ENCODE measurements at regions not wholly inside any gene's neighbourhood (a gene's known extent, or its start where the extent isn't known, plus 50 kb on each side); places are given as distances from the start of the nearest gene placed in this dataset.

GRCh38 chr3:193795062-193795690 lies 202.2 kb downstream of the OPA1 start:
- Histone ChIP-seq H3K27ac (no peak overlapping the region), H3K27me3 (no peaks in the 10 kb centered on the region), H3K9me3 (no peaks in the 10 kb centered on the region), H3K36me3 (no peaks in the 10 kb centered on the region), H3K4me3 (no peak overlapping the region), H3K4me1 (no peaks in the 10 kb centered on the region)
- intact Hi-C loops (cut with DNase I): no loop called here
- TF ChIP-seq POLR2AphosphoS5 (IDR thresholded peaks at IDR 0.05; ENCODE audit: insufficient read depth in 1 of 2, low read depth in 1 of 2) (no peak), CTCF (IDR thresholded peaks at IDR 0.05) (no peak), POLR2A (IDR thresholded peaks at IDR 0.05) (no peak)
- no peak for DNase-seq (ENCODE audit: extremely low spot score in 2 of 2)

GRCh38 chr3:193796089-193796488 lies 203.1 kb downstream of the OPA1 start:
- H3K27me3 ChIP-seq: no peaks in the 10 kb centered on the region
- H3K36me3 ChIP-seq: no peaks in the 10 kb centered on the region
- H3K4me3 ChIP-seq: no peak overlapping the region
- H3K27ac ChIP-seq: no peak overlapping the region
- TF ChIP-seq POLR2A (IDR thresholded peaks at IDR 0.05): no peak
- TF ChIP-seq POLR2AphosphoS5 (IDR thresholded peaks at IDR 0.05; ENCODE audit: insufficient read depth in 1 of 2, low read depth in 1 of 2): no peak
- TF ChIP-seq CTCF (IDR thresholded peaks at IDR 0.05): no peak
- no peaks in the 10 kb centered on the region for H3K9me3 ChIP-seq
- no peak for DNase-seq (ENCODE audit: extremely low spot score in 2 of 2)
- no peaks in the 10 kb centered on the region for H3K4me1 ChIP-seq
- intact Hi-C loops (cut with DNase I): no loop called here

DNA sequence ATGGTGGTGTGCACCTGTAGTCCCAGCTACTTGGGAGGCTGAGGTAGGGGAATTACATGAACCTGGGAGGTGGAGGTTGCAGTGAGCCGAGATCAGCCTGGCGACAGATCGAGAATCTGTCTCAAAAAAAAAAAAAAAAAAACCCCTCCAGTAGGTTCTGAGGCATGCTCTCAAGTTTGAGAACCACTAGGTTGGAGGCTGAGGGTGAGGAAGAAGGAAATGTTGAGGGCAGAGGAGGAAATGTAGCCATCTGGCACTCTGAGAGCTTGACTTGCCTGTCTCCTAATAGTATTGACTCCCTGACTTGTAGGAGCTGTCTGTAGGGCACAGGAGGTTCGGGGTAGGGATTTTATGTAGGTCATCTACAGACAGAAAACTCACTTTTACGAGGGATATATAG lies 204.6 kb downstream of the OPA1 start:
- TF ChIP-seq POLR2AphosphoS5 (IDR thresholded peaks at IDR 0.05; ENCODE audit: insufficient read depth in 1 of 2, low read depth in 1 of 2): no peak
- no peak for TF ChIP-seq POLR2A (IDR thresholded peaks at IDR 0.05)
- no peak for TF ChIP-seq CTCF (IDR thresholded peaks at IDR 0.05)
- DNase-seq (ENCODE audit: extremely low spot score in 2 of 2): no peak
- Histone ChIP-seq H3K4me3 (no peak overlapping the region), H3K4me1 (no peaks in the 10 kb centered on the region), H3K27ac (no peak overlapping the region), H3K36me3 (no peaks in the 10 kb centered on the region), H3K9me3 (no peaks in the 10 kb centered on the region), H3K27me3 (no peaks in the 10 kb centered on the region)
- intact Hi-C loops (cut with DNase I): no loop called here

- Histone ChIP-seq H3K9me3 (no peaks in the 10 kb centered on the region), H3K4me3 (no peak overlapping the region), H3K27ac (no peak overlapping the region), H3K36me3 (no peaks in the 10 kb centered on the region), H3K27me3 (no peaks in the 10 kb centered on the region), H3K4me1 (no peaks in the 10 kb centered on the region)
- DNase-seq (ENCODE audit: extremely low spot score in 2 of 2): no peak
- TF ChIP-seq CTCF (IDR thresholded peaks at IDR 0.05) (no peak), POLR2AphosphoS5 (IDR thresholded peaks at IDR 0.05; ENCODE audit: insufficient read depth in 1 of 2, low read depth in 1 of 2) (no peak)
- intact Hi-C loops (cut with DNase I): no loop called here
Measured at GRCh38 chr3:193798051-193798450, 205.0 kb downstream of the OPA1 start.

DNA sequence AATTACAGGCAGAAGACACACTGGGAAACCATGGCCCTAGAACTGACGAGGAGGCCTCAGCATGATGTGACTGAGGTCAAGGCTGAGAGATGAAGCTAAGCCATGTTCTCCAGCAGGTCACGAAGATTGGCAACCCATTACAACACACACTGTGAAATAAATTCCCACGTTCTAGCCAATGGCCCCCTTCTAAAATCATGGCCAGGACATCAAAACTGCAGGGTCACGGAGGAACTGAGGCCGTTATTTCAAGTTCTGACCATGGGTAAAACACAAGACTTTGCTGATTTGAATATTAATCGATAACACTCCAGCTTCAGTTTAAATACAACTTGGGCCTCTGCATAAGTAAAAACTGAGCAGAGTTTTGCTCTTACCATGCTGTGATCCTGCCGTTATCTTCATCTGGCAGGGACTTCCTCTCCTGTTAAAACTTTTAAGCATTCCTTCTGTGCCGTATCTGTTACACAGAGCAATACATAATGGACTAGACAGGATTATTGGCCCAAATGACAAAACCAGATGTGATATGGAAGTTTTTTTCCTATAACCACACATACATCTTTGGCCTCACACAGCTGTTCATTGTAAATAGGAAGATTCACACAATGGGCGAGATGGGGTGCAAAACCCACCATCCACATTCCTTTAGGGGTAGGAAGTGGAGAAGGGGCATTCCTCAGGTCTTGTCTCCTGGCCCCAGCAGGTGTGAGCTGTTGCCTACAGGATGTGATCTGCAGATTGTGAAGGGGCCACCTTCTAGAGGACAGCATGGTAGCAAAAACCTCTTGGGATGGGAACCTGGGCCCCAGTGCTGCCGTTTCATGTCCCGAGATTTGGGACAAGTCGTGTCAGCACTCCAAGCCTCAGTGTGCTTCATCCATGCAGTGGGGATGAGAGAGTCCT lies 207.4 kb downstream of the OPA1 start:
- TF ChIP-seq POLR2AphosphoS5 (IDR thresholded peaks at IDR 0.05; ENCODE audit: insufficient read depth in 1 of 2, low read depth in 1 of 2): no peak
- TF ChIP-seq CTCF (IDR thresholded peaks at IDR 0.05): no peak
- TF ChIP-seq POLR2A (IDR thresholded peaks at IDR 0.05): no peak
- Histone ChIP-seq H3K4me1 (no peaks in the 10 kb centered on the region), H3K4me3 (no peak overlapping the region), H3K27me3 (no peaks in the 10 kb centered on the region), H3K36me3 (no peaks in the 10 kb centered on the region), H3K9me3 (no peaks in the 10 kb centered on the region), H3K27ac (no peak overlapping the region)
- intact Hi-C loops (cut with DNase I): no loop called here
- DNase-seq (ENCODE audit: extremely low spot score in 2 of 2): peak in 1 of 2 donors; percentile 80
